VCaP (cell line): ENCODE measurements at regions not wholly inside any gene's neighbourhood (a gene's known extent, or its start where the extent isn't known, plus 50 kb on each side); places are given as distances from the start of the nearest gene placed in this dataset.

Source experiments
- H3K27ac ChIP-seq: fragments of 450-650 bp; 2 replicates; pipeline ENCODE4 v1.5.1; 2017
- CTCF ChIP-seq: fragments of 450-650 bp; conservative IDR thresholded peaks from 2 replicates; pipeline ENCODE4 v1.5.1; 2017; ENCODE audit warnings: mild to moderate bottlenecking, moderate library complexity

- no peak overlapping the region for H3K27ac ChIP-seq
- TF ChIP-seq CTCF: no peak
Measured at GRCh38 chr2:136344339-136344738, 226.4 kb upstream of the CXCR4 start.

- no peak overlapping the region for H3K27ac ChIP-seq
- no peak for TF ChIP-seq CTCF
Measured at GRCh38 chr2:136342138-136342537, 224.2 kb upstream of the CXCR4 start.

- no peak overlapping the region for H3K27ac ChIP-seq
- TF ChIP-seq CTCF: no peak
Measured at GRCh38 chr2:136334967-136335366, 217.0 kb upstream of the CXCR4 start.

- TF ChIP-seq CTCF: no peak
- H3K27ac ChIP-seq: no peak overlapping the region
Measured at GRCh38 chr2:136332436-136333095, 214.6 kb upstream of the CXCR4 start.

GRCh38 chr2:136331226-136331625, 213.3 kb upstream of the CXCR4 start:
- no peak overlapping the region for H3K27ac ChIP-seq
- no peak for TF ChIP-seq CTCF

- TF ChIP-seq CTCF: no peak
- no peak overlapping the region for H3K27ac ChIP-seq
Measured at GRCh38 chr2:136328207-136328795, 210.4 kb upstream of the CXCR4 start.

GRCh38 chr2:136327162-136327852, 209.4 kb upstream of the CXCR4 start:
- TF ChIP-seq CTCF: no peak
- no peak overlapping the region for H3K27ac ChIP-seq
